ENCODE measurements at regions not wholly inside any gene's neighbourhood (a gene's known extent, or its start where the extent isn't known, plus 50 kb on each side); places are given as distances from the start of the nearest gene placed in this dataset.

GRCh38 chr1:47635111-47635510 lies 197.3 kb downstream of the FOXD2 start:
- Histone ChIP-seq H3K79me2 (no peaks in the 10 kb centered on the region), H3K9me3 (ENCODE audit: control insufficient read depth, low read length) (no peaks in the 10 kb centered on the region), H3K4me1 (no peaks in the 10 kb centered on the region), H3K27ac (no peak overlapping the region), H3K4me2 (ENCODE audit: low read length) (no peak overlapping the region), H3K36me3 (ENCODE audit: control insufficient read depth, insufficient read depth, low read length) (no peaks in the 10 kb centered on the region), H2AFZ (no peak overlapping the region), H3K4me3 (ENCODE audit: low read depth, low read length) (no peak overlapping the region), H3K27me3 (ENCODE audit: control insufficient read depth, insufficient read depth, low read length) (no peaks in the 10 kb centered on the region), H3K9ac (no peak overlapping the region)
- no peak for TF ChIP-seq CTCF (IDR thresholded peaks at IDR 0.05)

GRCh38 chr1:47635597-47635996 lies 197.8 kb downstream of the FOXD2 start:
- no peaks in the 10 kb centered on the region for H3K4me1 ChIP-seq
- no peak overlapping the region for H3K27ac ChIP-seq
- no peaks in the 10 kb centered on the region for H3K79me2 ChIP-seq
- no peak overlapping the region for H2AFZ ChIP-seq
- no peak overlapping the region for H3K9ac ChIP-seq
- H3K36me3 ChIP-seq (ENCODE audit: control insufficient read depth, insufficient read depth, low read length), result no peaks in the 10 kb centered on the region
- no peak overlapping the region for H3K4me3 ChIP-seq (ENCODE audit: low read depth, low read length)
- no peak overlapping the region for H3K4me2 ChIP-seq (ENCODE audit: low read length)
- no peak for TF ChIP-seq CTCF (IDR thresholded peaks at IDR 0.05)
- H3K27me3 ChIP-seq (ENCODE audit: control insufficient read depth, insufficient read depth, low read length), result no peaks in the 10 kb centered on the region
- no peaks in the 10 kb centered on the region for H3K9me3 ChIP-seq (ENCODE audit: control insufficient read depth, low read length)

- H3K27me3 ChIP-seq (ENCODE audit: control insufficient read depth, insufficient read depth, low read length), result no peaks in the 10 kb centered on the region
- H3K36me3 ChIP-seq (ENCODE audit: control insufficient read depth, insufficient read depth, low read length), result no peaks in the 10 kb centered on the region
- no peaks in the 10 kb centered on the region for H3K79me2 ChIP-seq
- no peaks in the 10 kb centered on the region for H3K9me3 ChIP-seq (ENCODE audit: control insufficient read depth, low read length)
- H3K4me1 ChIP-seq, result no peaks in the 10 kb centered on the region
- H2AFZ ChIP-seq, result no peak overlapping the region
- no peak overlapping the region for H3K27ac ChIP-seq
- no peak for TF ChIP-seq CTCF (IDR thresholded peaks at IDR 0.05)
- no peak overlapping the region for H3K9ac ChIP-seq
- no peak overlapping the region for H3K4me3 ChIP-seq (ENCODE audit: low read depth, low read length)
- H3K4me2 ChIP-seq (ENCODE audit: low read length), result no peak overlapping the region
Measured at GRCh38 chr1:47637111-47637685, 199.4 kb downstream of the FOXD2 start.

GRCh38 chr1:47638240-47638639 lies 200.4 kb downstream of the FOXD2 start:
- Histone ChIP-seq H3K79me2 (no peaks in the 10 kb centered on the region), H3K4me1 (no peaks in the 10 kb centered on the region), H3K9me3 (ENCODE audit: control insufficient read depth, low read length) (no peaks in the 10 kb centered on the region), H3K27me3 (ENCODE audit: control insufficient read depth, insufficient read depth, low read length) (no peaks in the 10 kb centered on the region), H3K27ac (no peak overlapping the region), H3K4me3 (ENCODE audit: low read depth, low read length) (no peak overlapping the region), H3K4me2 (ENCODE audit: low read length) (no peak overlapping the region), H3K36me3 (ENCODE audit: control insufficient read depth, insufficient read depth, low read length) (no peaks in the 10 kb centered on the region), H2AFZ (no peak overlapping the region), H3K9ac (no peak overlapping the region)
- TF ChIP-seq CTCF (IDR thresholded peaks at IDR 0.05), result no peak

GRCh38 chr1:47638713-47639112 lies 200.9 kb downstream of the FOXD2 start:
- Histone ChIP-seq H2AFZ (no peak overlapping the region), H3K4me3 (ENCODE audit: low read depth, low read length) (no peak overlapping the region), H3K4me1 (no peaks in the 10 kb centered on the region), H3K27ac (no peak overlapping the region), H3K36me3 (ENCODE audit: control insufficient read depth, insufficient read depth, low read length) (no peaks in the 10 kb centered on the region), H3K4me2 (ENCODE audit: low read length) (no peak overlapping the region), H3K9me3 (ENCODE audit: control insufficient read depth, low read length) (no peaks in the 10 kb centered on the region), H3K27me3 (ENCODE audit: control insufficient read depth, insufficient read depth, low read length) (no peaks in the 10 kb centered on the region), H3K9ac (no peak overlapping the region), H3K79me2 (no peaks in the 10 kb centered on the region)
- no peak for TF ChIP-seq CTCF (IDR thresholded peaks at IDR 0.05)
